ENCODE measurements at regions not wholly inside any gene's neighbourhood (a gene's known extent, or its start where the extent isn't known, plus 50 kb on each side); places are given as distances from the start of the nearest gene placed in this dataset.
"Not testable (repeated sequence)": the region's sequence is repeated elsewhere in the genome, so short reads cannot be mapped to it uniquely, and the experiment has no call there.

DNA sequence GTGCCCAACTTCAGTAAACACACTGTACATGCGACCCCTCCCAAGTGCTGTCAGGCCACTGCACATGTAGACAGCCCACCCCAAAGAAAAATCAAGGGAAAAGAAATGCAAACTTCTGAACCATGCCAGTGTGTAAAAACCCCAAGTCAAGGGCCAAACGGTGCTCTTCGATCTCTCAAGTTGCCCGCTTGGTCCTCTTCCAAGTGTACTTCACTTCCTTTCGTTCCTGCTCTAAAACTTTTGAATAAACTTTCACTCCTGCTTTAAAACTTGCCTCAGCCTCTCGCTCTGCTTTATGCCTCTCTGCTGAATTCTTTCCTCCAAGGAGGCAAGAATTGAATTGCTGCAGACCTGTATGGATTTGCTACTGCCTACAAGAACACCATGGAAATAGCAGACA is 600.7 kb downstream of the KCTD12 start:
- TF ChIP-seq, protein P1, sequence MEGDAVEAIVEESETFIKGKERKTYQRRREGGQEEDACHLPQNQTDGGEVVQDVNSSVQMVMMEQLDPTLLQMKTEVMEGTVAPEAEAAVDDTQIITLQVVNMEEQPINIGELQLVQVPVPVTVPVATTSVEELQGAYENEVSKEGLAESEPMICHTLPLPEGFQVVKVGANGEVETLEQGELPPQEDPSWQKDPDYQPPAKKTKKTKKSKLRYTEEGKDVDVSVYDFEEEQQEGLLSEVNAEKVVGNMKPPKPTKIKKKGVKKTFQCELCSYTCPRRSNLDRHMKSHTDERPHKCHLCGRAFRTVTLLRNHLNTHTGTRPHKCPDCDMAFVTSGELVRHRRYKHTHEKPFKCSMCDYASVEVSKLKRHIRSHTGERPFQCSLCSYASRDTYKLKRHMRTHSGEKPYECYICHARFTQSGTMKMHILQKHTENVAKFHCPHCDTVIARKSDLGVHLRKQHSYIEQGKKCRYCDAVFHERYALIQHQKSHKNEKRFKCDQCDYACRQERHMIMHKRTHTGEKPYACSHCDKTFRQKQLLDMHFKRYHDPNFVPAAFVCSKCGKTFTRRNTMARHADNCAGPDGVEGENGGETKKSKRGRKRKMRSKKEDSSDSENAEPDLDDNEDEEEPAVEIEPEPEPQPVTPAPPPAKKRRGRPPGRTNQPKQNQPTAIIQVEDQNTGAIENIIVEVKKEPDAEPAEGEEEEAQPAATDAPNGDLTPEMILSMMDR (IDR thresholded peaks at IDR 0.05; ENCODE audit: insufficient read depth, low read length, poor library complexity, severe bottlenecking) = no peak
- H3K4me3 ChIP-seq (replicated peaks; ENCODE audit: low read depth, low read length) = no peak overlapping the region
- H3K27me3 ChIP-seq (replicated peaks; ENCODE audit: control insufficient read depth, insufficient read depth, low read length) = no peaks in the 10 kb centered on the region; the same call in 1 of the 2 replicates
- no peak for DNase-seq (ENCODE audit: extremely low read depth, insufficient read length)
- no peaks in the 10 kb centered on the region for H3K36me3 ChIP-seq (ENCODE audit: control insufficient read depth, insufficient read depth, low read length)

DNA sequence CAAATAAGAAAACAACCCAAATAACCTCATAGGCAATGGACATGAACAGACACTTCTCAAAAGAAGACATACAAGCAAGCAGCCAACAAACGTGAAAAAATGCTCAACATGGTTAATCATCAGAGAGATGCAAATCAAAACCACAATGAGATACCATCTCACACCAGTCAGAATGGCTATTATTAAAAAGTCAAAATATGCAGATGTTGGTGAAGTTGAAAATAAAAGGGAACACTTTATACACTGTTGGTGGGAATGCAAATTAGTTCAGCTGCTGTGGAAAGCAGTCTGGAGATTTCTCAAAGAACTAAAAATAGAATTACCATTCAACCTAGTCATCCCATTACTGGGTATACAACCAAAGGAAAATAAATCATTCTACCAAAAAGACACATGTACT is 606.4 kb downstream of the KCTD12 start:
- not testable (repeated sequence) for H3K36me3 ChIP-seq (ENCODE audit: control insufficient read depth, insufficient read depth, low read length); DNase-seq (ENCODE audit: extremely low read depth, insufficient read length); H3K27me3 ChIP-seq (replicated peaks; ENCODE audit: control insufficient read depth, insufficient read depth, low read length); H3K4me3 ChIP-seq (replicated peaks; ENCODE audit: low read depth, low read length)

DNA sequence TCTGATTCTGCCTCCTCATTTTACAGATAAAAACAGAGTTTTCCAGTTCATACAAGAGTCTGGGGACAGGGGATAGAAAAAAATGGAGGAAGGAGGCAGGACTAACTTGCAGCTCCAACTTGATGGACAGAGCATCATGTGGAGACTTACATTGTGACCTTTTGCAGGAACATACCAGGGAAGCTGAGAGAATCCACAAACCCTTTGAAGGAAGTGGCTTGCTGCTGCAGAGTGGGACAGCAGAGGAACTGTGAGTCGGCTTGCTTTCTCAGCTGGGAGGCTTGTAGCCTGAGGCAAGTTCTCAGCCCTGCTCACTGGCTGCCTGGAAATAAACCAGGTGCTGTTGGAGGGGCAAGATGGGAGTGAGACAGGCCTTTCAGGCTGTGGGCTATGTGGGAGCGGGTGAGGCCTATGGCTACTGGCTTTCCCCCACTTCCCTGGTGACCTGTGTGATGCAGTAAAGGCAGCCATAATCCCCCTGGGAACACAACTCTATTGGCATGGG is 614.4 kb downstream of the KCTD12 start:
- TF ChIP-seq, protein P1 (IDR thresholded peaks at IDR 0.05; ENCODE audit: insufficient read depth, low read length, poor library complexity, severe bottlenecking) = no peak
- H3K36me3 ChIP-seq (ENCODE audit: control insufficient read depth, insufficient read depth, low read length) = no peaks in the 10 kb centered on the region
- H3K27me3 ChIP-seq (replicated peaks; ENCODE audit: control insufficient read depth, insufficient read depth, low read length) = no peaks in the 10 kb centered on the region
- no peak overlapping the region for H3K4me3 ChIP-seq (replicated peaks; ENCODE audit: low read depth, low read length)
- DNase-seq (ENCODE audit: extremely low read depth, insufficient read length) = no peak

DNA sequence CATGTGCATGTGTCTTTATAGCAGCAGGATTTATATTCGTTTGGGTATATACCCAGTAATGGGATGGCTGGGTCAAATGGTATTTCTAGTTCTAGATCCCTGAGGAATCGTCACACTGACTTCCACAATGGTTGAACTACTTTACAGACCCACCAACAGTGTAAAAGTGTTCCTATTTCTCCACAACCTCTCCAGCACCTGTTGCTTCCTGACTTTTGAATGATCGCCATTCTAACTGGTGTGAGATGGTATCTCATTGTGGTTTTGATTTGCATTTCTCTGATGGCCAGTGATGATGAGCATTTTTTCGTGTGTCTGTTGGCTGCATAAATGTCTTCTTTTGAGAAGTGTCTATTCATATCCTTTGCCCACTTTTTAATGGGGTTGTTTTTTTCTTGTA is 617.9 kb downstream of the KCTD12 start:
- H3K36me3 ChIP-seq (ENCODE audit: control insufficient read depth, insufficient read depth, low read length); H3K4me3 ChIP-seq (replicated peaks; ENCODE audit: low read depth, low read length); H3K27me3 ChIP-seq (replicated peaks; ENCODE audit: control insufficient read depth, insufficient read depth, low read length); DNase-seq (ENCODE audit: extremely low read depth, insufficient read length): not testable (repeated sequence)

DNA sequence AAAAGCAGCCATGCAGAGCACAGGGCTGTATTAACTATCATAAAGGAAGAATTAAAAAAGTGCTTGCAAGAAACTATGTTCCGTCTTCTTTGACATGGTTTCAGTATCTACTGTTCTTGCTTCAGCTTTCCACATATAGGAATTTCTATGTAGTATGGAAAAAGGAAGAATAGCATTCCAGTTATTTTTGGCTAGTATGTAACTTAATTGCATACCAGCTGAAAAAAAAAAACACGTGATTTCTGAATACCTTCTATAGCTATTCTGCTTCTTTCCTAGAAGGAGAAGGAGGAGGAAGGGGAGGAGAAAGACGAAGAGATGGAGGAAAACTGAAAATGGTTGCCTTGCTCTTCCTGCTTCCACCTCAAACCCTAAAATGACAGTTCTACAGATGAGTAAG is 619.0 kb downstream of the KCTD12 start:
- Histone ChIP-seq H3K27me3 (replicated peaks; ENCODE audit: control insufficient read depth, insufficient read depth, low read length) (no peaks in the 10 kb centered on the region), H3K4me3 (replicated peaks; ENCODE audit: low read depth, low read length) (no peak overlapping the region), H3K36me3 (ENCODE audit: control insufficient read depth, insufficient read depth, low read length) (no peaks in the 10 kb centered on the region)
- TF ChIP-seq, protein P1 (IDR thresholded peaks at IDR 0.05; ENCODE audit: insufficient read depth, low read length, poor library complexity, severe bottlenecking) = no peak
- DNase-seq (ENCODE audit: extremely low read depth, insufficient read length) = no peak

DNA sequence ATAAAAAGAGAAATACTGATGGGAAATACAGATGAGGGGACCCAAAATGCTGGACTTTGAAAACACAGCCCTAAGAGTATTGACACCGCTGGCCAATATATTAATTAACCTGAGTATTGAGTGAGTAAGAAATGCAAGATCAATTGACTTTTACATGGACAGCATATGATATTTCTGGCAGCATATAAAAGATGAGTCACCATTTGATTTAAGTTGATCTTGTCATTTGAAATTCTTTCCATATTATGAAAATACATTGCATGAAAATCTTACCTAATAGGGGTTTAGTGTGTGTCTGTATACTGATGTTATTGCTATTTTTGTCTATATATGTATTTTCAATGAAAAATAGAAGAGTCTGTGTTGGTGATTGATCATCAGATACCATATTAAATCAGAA is 619.6 kb downstream of the KCTD12 start:
- no peak for DNase-seq (ENCODE audit: extremely low read depth, insufficient read length)
- TF ChIP-seq, protein P1 (IDR thresholded peaks at IDR 0.05; ENCODE audit: insufficient read depth, low read length, poor library complexity, severe bottlenecking) = no peak
- no peak overlapping the region for H3K4me3 ChIP-seq (replicated peaks; ENCODE audit: low read depth, low read length)
- H3K36me3 ChIP-seq (ENCODE audit: control insufficient read depth, insufficient read depth, low read length) = no peaks in the 10 kb centered on the region
- H3K27me3 ChIP-seq (replicated peaks; ENCODE audit: control insufficient read depth, insufficient read depth, low read length) = no peaks in the 10 kb centered on the region

DNA sequence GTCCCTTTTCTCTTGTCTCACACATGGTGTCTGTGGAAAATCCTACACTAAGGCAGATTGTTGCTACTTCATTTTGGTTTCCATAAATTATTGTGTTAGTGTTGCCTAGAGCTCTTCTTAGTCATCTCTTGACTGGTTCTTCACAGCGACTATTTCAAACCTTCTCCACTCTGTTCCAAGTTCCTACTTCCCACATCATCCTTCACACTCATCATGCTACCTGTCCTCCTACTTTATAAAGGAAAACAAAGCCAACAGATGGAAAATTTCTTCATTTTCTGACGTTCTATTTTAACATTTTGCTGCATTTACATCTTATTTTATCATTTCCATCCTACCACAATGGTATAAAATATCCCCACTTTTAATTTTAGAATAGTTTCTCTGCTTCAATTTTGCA is 614.1 kb downstream of the LMO7 start:
- DNase-seq (ENCODE audit: extremely low read depth, insufficient read length) = no peak
- Histone ChIP-seq H3K27me3 (replicated peaks; ENCODE audit: control insufficient read depth, insufficient read depth, low read length) (no peaks in the 10 kb centered on the region), H3K4me3 (replicated peaks; ENCODE audit: low read depth, low read length) (no peak overlapping the region), H3K36me3 (ENCODE audit: control insufficient read depth, insufficient read depth, low read length) (no peaks in the 10 kb centered on the region)
- TF ChIP-seq, protein P1 (IDR thresholded peaks at IDR 0.05; ENCODE audit: insufficient read depth, low read length, poor library complexity, severe bottlenecking) = no peak

Measured in GM06990 (cell line).